ENCODE measurements at regions not wholly inside any gene's neighbourhood (a gene's known extent, or its start where the extent isn't known, plus 50 kb on each side); places are given as distances from the start of the nearest gene placed in this dataset.
A peak's percentile ranks its signal among the peaks of the same experiment; 100 is the strongest.
"Not testable (repeated sequence)": the region's sequence is repeated elsewhere in the genome, so short reads cannot be mapped to it uniquely, and the experiment has no call there.

DNA sequence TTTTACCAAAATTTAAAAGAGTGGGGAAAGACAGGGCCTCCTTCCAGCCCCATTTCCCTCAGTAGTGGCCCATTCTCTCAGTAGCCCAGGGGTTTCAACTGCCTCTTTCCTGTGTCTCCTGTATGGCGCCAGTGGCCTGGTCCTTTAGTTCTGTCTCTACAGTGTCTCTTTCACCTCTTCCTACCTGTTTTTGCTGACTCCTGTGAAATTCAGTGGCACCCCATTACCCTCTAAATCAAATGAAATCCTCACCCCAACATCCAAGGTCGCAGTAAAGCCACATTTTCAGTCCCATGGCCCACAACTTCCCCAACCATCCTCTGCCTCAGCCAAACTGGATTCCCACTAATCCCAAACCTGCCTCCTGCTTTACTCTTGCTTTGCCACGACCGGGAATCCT is 200.7 kb downstream of the IPMK start:
- DNase-seq (ENCODE audit: low read depth): no peak

DNA sequence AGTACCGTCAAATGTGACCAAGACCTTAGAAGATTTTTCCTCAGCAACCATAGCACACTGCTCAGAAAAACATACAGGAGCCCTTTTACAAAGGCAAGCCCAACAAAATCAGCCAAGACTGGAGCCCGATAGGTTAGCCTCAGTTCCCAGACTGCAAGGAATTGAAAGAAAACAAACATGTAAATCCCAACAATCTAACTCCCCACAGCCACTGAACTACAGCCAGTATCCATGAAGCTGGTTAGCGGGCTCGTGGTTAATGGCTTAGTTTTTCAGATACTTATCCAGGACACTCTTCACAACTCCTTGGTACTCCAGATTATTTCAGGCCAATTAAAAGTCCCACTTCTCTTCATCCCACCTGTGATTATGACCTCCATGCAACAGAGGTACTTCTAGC is 201.6 kb downstream of the IPMK start:
- DNase-seq (ENCODE audit: low read depth): no peak

DNA sequence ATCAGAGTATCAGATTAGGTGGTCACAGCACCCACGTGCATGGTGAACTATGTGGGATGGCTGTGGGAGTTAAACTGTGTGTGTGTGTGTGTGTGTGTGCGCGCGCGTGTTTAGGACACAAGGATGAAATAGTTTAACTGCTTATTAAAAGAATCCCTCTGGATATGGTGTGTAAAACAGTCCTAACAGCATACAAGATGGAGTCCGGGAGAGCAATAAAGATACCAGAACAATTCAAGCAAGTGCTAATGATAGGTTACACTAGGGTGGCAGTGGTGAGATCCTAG is 202.2 kb downstream of the IPMK start:
- no peak for DNase-seq (ENCODE audit: low read depth)

DNA sequence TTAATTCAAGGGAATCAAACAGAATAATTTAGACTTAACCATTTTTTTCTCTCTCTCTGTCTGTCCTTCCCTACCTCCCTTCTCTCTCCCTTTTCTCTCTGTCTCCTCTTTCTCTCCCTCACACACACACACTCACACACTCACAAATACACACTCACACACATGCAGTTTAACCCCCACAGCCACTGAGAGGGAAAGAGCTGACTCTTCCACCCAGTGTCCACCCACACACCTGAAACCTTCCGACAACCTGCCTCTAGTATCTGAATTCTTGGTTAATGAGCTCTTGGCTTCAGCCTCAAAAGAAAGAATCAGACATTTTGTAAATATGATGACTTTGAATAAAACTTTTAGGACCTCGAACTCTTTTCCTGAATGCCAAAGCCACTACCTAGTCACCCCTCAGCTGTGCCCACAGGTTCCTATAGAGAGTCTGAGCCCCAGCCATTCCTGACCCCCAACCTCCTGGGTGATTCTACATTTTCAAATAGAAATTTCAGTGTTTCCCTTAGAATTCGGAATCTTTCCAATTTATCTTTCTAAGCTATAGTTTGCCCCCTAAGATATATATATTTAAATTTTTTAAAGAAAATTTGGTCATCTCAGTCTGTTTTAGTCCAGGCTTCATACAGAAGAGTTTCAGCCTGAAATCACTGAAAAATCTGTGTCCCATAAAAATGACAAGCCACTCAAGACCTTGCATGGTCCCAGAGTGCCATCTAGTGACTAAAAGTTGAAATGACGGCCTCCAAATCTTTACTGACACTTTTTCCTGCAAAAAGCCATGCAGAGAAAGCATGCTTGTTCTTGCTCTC is 202.8 kb downstream of the IPMK start:
- peak; percentile 8 for DNase-seq (ENCODE audit: low read depth)

DNA sequence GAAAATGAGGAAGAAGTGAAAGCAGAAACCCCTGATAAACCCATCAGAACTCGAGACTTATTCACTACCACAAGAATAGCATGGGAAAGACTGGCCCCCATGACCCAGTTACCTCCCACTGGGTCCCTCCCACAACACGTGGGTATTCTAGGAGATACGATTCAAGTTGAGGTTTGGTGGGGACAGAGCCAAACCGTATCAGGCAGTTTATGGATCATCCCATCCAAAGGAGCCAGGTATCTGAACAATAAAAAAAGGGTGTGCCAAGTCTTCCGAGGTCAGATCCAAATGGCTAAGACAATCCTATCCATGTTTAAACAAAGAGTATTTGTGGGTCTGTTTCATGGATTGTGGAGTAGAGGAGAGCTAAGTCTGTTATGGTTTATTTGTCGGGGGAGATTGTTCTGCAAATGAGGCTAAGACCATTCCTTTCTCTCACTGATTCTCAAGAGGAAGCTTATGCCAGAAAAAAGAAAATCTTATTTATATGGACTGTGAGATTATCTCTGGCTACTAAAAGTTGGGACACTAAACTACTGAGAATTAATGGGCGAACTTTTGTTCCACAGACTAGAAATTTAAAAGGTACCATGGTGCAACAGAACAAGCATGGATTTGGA is 203.7 kb downstream of the IPMK start:
- no peak for DNase-seq (ENCODE audit: low read depth)

DNA sequence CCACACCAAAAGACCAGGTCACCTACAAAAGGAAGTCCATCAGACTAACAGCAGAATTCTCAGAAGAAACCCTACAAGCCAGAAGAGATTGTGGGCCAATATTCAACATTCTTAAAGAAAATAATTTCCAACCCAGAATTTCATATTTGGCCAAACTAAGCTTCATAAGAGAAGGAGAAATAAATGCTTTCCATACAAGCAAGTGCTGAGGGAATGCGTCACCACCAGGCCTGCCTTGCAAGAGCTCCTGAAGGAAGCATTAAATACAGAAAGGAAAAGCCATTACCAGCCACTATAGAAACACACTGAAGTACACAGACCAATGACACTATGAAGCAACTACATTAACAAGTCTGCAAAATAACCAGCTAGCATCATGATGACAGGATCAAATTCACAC is 209.0 kb downstream of the IPMK start:
- DNase-seq (ENCODE audit: low read depth): not testable (repeated sequence)

DNA sequence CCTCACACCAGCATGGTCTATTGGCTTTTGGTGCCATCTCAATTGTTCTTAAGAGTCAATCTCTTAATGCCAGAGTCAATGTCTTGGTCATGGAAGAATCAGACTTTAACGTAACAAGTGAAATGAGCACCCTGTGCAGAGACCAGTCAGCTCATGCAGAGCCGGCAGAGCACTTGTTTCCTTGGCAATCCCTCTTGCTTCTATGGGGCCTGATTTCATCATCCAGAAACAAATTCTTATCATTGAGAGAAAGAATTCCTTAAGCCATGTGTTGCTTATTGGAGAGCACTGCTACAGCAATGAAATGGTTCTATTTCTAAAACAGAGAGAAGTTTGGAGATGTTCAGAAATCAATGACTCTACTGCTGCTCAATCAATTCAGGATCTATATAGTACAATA is 212.8 kb downstream of the IPMK start:
- DNase-seq (ENCODE audit: low read depth): no peak

DNA sequence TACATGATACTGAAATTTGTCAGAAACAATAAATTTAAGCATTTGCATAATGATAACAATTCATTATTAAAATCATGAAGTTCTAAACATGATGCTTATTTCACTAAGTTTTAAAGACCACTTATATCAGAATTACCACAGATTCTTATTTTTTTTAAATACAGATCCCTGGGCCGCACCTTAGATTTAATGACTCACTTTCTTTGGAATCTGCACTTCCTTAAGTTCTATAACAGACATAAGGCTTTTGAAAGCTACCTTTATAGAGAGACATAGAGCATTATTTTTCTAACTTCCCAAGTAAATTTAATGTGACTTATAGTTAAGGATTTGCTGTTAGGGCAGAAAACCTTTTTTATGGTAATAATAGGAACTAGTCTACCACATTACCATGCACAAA is 214.9 kb downstream of the IPMK start:
- DNase-seq (ENCODE audit: low read depth): no peak

DNA sequence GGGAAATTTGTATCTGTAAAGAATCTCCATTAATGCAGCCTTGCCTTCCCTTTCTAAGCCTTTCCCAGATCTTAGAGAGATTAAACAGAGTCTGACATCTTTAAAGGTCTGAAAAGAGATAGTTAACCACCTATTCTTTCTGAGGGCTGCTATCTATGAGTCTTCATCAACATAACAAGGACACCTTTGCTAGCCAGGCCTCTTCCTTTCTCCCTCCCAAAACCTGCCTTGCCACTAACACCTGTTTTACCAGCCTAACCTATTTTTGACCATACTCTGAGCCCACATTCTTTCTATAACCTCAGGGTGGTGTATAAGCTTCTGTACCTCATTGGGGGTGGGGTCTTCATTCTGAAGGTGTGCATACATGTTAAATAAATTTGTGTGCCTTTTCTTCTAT is 217.1 kb downstream of the IPMK start:
- no peak for DNase-seq (ENCODE audit: low read depth)

DNA sequence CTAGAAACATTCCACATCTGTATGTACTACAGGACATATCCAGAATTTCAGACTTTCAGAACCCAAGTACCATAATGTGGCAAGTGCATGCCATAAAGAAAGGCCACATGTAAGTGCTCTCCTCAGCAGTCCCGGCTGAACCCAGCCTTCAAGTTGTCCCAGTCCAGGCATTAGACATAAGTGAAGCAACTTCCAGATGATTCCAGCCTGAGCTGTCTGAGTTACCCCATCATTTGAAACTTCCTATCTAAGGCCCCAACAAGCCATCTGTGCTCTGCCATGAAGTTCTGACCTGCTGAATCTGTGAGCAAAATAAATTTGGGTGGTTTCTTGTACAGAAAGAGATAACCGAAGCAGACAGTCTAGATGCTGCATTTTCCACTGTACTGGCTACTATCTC is 218.8 kb downstream of the IPMK start:
- no peak for DNase-seq (ENCODE audit: low read depth)

DNA sequence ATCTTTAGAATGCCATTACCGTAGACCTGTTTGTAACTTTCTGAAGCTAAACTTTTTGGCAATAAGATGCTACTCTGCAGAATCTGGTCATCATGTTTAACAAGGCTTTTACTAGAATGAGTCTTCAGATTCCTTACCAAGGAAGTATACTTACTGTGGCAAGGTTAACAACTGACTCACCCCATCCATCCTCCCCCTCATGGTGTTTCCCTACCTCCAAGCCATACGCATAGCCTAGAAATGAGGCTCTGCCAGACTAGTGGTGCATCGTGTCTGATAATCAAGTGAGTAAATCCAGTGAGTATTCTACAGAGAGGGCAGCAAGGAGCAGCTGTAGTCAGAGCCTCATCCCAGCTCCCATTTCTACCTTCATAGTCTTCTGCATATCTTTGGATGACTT is 223.6 kb downstream of the IPMK start:
- no peak for DNase-seq (ENCODE audit: low read depth)

DNA sequence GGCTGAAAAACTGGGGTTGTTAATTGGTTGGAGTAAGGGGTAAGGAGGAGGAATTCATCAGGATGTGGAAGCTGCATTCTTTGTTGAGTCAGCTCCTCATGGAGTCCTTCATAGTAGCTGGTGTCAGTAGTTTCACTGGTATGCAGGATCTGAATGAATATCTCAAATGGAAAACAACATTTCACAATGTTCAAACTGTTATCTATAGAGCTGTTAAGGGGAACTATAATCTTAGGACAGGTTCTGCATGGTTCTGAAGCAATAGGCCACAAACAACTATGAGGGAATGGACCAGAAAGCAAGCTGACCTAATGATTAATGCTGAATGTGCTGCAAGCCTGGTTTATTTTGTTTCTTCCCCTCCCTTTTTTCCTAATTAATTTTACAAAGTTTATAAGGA is 225.8 kb downstream of the IPMK start:
- no peak for DNase-seq (ENCODE audit: low read depth)

DNA sequence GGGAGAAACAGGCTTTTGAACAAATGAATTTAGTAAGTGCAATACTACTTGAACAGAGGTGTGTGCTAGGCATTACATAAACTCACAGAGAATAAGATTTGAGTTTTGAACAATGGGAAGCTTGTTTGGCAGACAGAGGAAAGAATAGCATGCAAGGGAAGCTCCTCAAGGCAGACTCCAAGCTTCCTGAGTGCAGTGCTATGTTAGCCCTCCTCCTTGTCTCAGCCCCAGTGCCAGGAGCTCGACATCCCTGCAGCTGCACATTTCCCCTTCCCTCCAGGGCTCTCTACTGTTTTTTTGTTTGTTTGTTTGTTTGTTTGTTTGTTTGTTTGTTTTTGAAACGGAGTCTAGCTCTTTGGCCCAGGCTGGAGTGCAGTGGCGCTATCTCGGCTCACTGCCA is 237.5 kb downstream of the IPMK start:
- DNase-seq (ENCODE audit: low read depth): no peak

DNA sequence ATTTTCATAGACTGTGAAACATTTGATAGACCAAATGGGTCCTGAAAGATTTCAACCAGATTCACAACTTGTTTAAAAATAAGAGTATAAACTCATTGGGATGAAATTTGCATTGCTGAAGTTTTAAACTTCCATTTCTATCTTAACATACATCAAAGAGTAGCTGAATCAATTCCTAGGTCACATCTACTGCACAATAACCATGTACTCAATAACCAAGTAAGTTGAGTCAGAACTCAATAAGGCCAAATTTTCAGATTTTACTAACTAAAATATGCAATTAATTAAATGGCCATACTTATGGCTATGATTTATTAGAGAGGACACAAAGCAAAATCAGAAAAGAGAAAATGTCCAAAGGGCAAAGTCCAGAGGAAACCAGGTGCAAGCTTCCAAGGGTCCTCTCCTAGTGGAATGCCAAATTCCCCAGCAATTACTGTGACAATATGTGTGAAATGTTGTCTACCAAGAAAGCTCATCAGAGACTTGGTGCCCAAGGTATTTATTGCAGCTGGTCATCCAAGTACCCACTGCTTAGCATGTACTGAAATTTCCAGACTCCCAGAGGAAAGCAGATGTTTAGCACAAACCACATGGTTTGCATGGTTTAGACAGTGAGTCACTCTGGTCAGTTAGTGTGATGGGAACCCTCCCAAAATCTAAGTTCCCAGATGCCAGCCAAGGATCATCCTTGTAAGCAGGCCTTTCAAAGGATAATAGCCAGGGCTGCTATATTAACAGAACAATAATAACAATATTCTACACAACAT is 238.9 kb downstream of the IPMK start:
- no peak for DNase-seq (ENCODE audit: low read depth)

DNA sequence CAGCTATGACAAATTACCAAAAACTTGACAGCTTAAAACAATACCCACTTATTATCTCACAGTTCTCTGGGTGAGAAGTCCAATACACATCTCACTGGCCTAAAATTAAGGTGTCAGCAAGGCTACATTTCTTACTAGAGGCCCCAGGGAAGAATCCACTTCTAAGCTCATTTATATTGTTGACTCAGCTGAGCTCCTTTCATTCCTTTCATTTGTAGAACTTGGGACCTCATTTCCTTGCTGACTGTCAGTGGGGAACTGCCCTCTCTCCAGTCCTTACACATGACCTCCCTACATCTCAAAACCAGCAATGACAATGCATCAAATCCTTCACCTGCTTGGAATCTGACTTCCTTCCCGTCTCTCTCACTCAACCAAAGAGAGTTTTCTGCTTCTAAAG is 240.3 kb downstream of the IPMK start:
- no peak for DNase-seq (ENCODE audit: low read depth)

DNA sequence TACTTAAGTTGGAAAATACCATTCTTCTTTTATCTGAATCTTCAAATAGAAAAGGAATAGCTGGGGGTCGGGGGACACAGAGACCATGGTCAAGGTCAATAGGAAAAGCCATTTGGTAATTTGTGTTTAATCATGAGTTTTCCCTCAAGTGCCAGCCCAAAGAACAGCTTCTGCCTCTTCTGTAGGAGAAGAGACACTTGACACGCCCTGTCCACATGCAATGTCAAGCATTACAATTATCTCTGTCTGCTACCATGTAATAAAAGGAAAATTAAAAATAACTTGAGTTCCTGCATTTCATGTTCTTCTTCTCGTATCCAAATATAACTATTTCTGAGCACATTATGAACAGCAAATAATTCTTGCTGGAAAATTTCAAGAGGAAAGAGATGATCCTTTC is 241.7 kb downstream of the IPMK start:
- DNase-seq (ENCODE audit: low read depth): no peak

DNA sequence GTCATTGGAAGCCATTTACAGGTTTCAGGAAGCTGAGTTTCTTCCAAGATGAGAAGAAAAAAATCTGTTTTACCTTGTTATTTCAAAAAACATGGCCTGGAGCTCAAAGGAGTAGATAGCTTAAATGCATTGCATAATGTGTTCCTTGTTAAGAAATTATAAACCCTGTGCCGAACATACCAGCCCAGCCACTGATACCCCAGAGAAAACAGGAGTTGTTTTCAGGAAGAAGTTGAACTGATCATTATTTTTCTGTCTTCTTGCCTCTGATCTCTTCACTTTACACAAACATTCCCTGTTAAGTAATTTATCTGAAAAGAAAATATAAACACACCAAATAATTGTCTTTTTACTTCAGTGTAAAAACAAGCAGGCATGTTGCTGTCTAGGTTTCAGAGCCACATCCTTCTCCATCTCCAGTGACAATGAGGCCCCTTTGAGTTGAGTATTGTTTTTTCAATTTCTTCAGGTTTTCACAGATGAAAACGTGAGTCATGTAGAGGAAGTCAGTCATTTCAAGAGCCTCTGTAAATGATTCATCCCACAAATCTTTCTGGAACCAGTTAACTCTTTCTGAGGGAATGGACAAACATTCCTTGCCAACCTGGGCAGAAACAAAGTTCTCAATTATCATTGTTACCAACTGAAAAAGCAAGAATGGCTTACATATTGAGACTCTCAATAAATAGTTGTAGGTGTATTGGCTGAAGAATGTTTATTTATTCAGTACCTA is 244.2 kb downstream of the IPMK start:
- no peak for DNase-seq (ENCODE audit: low read depth)

DNA sequence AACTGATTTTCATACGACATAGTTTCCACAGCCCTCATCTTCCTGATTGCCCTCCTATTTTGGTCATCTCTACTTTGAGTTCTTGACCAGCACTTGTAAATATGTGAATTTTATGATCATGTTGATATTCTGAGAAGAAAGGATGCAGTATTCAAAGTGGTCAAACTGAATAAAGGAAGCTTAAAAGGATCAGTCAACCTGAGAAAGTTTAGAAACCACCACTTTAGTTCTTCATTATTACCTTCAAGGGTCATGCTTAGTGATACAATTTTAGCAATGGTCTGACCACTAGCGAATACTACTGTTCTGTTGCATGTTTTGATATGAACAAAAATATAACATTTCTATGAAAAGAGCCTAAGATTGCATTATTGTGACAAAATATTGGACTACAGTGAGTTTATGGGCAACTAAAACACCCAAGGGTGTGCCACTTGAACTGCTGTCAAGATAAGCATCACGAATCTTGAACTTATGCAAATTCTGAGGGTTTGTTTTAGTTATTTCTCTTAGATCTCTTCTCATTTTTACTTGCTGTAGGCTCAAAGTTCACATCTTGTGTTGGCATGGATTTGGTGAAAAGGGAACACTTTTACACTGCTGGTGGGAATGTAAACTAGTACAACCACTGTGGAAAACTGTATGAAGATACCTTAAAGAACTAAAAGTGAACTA is 247.7 kb downstream of the IPMK start:
- no peak for DNase-seq (ENCODE audit: low read depth)

DNA sequence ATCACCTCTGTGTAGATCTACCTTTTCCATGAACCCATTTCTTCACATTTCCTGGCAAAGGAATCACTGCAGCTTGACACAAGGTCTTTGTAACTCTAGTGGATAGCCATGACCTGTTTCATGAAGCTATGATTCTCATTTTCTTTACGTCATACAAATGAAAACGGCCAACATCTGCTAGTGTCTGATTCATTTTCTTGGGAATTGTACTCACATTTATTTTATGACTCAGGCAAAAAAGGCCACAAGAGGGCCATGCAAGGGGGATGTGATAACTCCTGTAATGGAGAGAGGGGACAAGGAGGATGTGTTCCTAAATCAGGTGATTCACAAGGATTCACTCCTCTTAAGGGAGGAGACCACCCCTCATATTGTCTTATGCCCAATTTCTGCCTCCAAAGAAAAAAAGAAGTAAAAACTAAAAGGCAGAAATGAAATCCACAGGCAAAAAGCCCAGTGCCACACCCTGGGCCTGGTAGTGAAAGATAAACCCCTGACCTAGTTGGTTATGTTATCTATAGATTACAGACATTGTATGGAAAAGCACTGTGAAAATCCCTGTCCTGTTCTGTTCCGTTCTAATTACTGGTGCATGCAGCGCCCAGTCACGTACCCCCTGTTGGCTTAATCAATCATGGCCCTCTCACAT is 249.9 kb downstream of the IPMK start:
- DNase-seq (ENCODE audit: low read depth): no peak

DNA sequence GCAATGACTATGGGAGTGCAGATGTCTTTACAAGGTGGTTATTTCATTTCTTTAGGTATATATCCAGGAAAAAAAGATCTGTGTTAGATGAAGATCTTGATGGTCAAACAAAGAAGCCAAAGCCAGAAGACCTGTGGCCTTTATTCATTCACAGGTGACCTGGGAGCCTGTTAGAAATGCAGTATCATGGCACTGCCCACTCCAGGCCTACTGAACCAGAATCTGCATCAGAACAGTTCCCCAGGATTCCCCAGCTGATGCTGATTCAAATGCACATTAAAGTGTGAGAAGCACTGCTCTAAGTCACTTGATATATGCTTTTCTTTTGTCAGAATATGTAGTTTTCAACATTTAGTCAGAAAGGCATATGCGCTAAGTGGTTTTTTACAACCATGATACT is 251.1 kb downstream of the IPMK start:
- DNase-seq (ENCODE audit: low read depth): no peak

DNA sequence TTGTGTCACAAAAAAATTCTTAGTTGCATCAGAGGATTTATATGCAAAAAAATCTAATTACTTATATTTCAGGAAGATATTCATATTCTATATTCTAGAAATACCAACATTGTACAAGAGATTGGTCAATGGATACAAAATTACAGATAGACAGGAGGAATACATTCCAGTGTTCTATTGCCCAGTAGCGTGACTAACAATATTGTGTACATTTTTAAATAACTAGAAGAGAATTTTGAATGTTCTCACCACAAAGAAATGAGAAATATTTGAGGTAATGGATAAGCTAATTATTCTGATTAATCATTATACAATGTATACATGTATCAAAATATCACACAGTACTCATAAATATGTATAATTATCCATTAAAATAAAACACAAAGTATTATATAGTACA is 253.3 kb downstream of the IPMK start:
- DNase-seq (ENCODE audit: low read depth): no peak

DNA sequence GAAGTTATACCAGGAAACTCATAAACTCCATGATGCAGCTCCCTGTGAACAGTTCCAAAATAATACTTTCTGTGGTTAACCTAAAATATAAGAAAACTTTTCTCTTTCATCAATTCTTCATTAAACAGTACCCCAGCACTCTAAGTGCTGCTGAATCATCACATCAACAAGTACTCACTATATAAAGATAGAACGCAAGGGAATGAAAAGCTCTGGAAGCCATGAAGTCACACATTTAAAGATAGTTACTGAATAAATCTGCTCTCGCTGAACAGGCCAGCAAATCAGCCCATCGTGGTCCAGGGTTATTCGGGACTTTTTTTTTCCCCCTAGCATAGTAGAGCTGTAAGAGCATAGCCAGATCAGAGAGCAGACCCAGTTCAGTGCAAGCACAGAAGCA is 254.3 kb downstream of the IPMK start:
- no peak for DNase-seq (ENCODE audit: low read depth)
